Fibroblast of pulmonary artery (primary cell): ENCODE measurements at regions not wholly inside any gene's neighbourhood (a gene's known extent, or its start where the extent isn't known, plus 50 kb on each side); places are given as distances from the start of the nearest gene placed in this dataset.

ENCODE experiments used
- DNase-seq: peaks from one replicate; pipeline ENCODE4 v3.0.0-alpha.2; 2010; ENCODE audit warnings: low read depth
- H3K4me3 ChIP-seq: replicated peaks from 2 replicates; pipeline ENCODE4 v1.5.1; 2011; ENCODE audit warnings: low read depth, mild to moderate bottlenecking, control low read depth, low read length, moderate library complexity
- CTCF ChIP-seq: IDR thresholded peaks from 2 replicates; pipeline ENCODE4 v1.5.1; 2011; ENCODE audit warnings: mild to moderate bottlenecking, control low read depth, low read length, inconsistent platforms; ENCODE audit errors: missing control alignments

- H3K4me3 ChIP-seq = no peak overlapping the region
- TF ChIP-seq CTCF = no peak
These were observed 228.8 kb upstream of the FAM3C start for GRCh38 chr7:121624958-121625357.

GRCh38 chr7:121623130-121623872 lies 227.2 kb upstream of the FAM3C start:
- no peak for TF ChIP-seq CTCF
- no peak overlapping the region for H3K4me3 ChIP-seq
- DNase-seq = no peak

More at GRCh38 chr7:121624958-121625357, 228.8 kb upstream of the FAM3C start:
- DNase-seq = peak; percentile 59

- no peak overlapping the region for H3K4me3 ChIP-seq
- peak; percentile 46 for DNase-seq
- no peak for TF ChIP-seq CTCF
These were observed 225.8 kb upstream of the FAM3C start for GRCh38 chr7:121621937-121622336.

GRCh38 chr7:121620953-121621606 lies 225.0 kb upstream of the FAM3C start:
- no peak for TF ChIP-seq CTCF
- no peak overlapping the region for H3K4me3 ChIP-seq
- DNase-seq = no peak

- no peak for DNase-seq
- no peak overlapping the region for H3K4me3 ChIP-seq
- TF ChIP-seq CTCF = no peak
These were observed 224.1 kb upstream of the FAM3C start for GRCh38 chr7:121620206-121620605.

DNA sequence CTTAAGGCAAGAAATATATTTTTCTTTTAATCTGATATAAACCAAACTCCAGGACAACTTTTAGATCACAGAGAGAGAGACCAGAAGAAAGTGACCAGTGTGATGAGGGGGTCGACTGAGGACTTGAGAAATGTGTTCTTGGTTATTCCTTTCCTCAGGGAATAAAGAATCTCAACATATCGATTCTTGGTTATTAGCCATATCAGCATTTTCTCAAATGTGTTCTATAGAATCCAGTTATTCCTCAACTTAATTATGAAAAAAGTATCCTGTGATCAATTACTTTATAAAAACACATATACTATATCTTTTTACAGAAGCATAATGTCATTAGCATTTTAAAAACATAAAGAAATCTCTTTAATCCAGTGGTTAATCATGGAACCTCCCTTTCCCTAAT lies 222.1 kb upstream of the FAM3C start:
- no peak for TF ChIP-seq CTCF
- DNase-seq = no peak
- H3K4me3 ChIP-seq = no peak overlapping the region
